ENCODE measurements at regions not wholly inside any gene's neighbourhood (a gene's known extent, or its start where the extent isn't known, plus 50 kb on each side); places are given as distances from the start of the nearest gene placed in this dataset.

DNA sequence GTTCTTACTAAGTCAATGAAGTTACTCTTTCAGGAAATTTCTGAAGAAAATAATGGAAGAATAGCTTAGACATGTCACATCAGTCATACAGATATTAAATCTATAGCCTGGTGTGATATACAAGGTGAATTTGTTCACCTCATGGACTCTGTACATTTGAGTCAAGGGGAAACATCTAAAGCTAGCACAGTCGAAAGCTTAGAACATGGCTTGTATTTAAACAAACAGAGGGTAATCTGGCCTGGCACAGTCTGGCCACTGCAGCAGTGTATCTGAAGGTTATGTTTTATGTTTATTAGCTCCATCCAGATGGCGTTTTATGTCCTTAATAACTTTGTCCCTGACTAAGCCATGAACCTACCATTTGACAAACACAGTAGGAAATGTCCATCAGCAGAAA is 817.3 kb downstream of the SATB2 start:
- TF ChIP-seq, protein P1, sequence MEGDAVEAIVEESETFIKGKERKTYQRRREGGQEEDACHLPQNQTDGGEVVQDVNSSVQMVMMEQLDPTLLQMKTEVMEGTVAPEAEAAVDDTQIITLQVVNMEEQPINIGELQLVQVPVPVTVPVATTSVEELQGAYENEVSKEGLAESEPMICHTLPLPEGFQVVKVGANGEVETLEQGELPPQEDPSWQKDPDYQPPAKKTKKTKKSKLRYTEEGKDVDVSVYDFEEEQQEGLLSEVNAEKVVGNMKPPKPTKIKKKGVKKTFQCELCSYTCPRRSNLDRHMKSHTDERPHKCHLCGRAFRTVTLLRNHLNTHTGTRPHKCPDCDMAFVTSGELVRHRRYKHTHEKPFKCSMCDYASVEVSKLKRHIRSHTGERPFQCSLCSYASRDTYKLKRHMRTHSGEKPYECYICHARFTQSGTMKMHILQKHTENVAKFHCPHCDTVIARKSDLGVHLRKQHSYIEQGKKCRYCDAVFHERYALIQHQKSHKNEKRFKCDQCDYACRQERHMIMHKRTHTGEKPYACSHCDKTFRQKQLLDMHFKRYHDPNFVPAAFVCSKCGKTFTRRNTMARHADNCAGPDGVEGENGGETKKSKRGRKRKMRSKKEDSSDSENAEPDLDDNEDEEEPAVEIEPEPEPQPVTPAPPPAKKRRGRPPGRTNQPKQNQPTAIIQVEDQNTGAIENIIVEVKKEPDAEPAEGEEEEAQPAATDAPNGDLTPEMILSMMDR (IDR thresholded peaks at IDR 0.05): no peak
- TF ChIP-seq ZFX (IDR thresholded peaks at IDR 0.05; ENCODE audit: borderline replicate concordance): no peak

All from 22Rv1 (cell line).